A549 (cell line): ENCODE measurements at regions not wholly inside any gene's neighbourhood (a gene's known extent, or its start where the extent isn't known, plus 50 kb on each side); places are given as distances from the start of the nearest gene placed in this dataset.

ENCODE experiments used
- ATAC-seq, 2 experiments: fragments of 200-7000 bp in 1 of 2; fragments of >200 bp in 1 of 2; cut with Nextera tagmentation in 1 of 2; cut with Tn5 transposase in 1 of 2; 3 replicates each; pipeline versions ENCODE4 v1.8.0 to v1.9.1; 2018 to 2020; ENCODE audit warnings: mild to moderate bottlenecking in 1 of 2, moderate library complexity in 1 of 2
- CTCF ChIA-PET: fragments of 300-600 bp; sonication (Branson Sonifier 250); formaldehyde crosslinking; extraction: SDS; loops from one replicate; lab custom pipeline; 2021; ENCODE audit warnings: antibody characterized with exemption, inconsistent platforms; lab: Yijun Ruan, JAX
- POLR2A ChIA-PET: fragments of 350-600 bp; formaldehyde crosslinking; extraction: SDS; loops from one replicate; lab custom pipeline; 2021; ENCODE audit warnings: antibody characterized with exemption, inconsistent platforms; lab: Yijun Ruan, JAX
- DNase-seq, 2 experiments: peaks; one replicate each; pipeline versions ENCODE4 v3.0.0 to v3.0.0-alpha.2; 2011 to 2016; ENCODE audit warnings: low read depth in 1 of 2, low spot score in 1 of 2
- FAIRE-seq: peaks from 2 replicates; lab custom pipeline; 2011; peaks lifted over from hg19 to GRCh38; lab: Jason Lieb, UNC
- H3K27ac ChIP-seq, 2 experiments: fragments of >200 bp; sonication (Bioruptor Twin); formaldehyde crosslinking; 3 replicates each; pipeline ENCODE4 v1.5.1; 2016 to 2017
- H3K4me1 ChIP-seq: fragments of >200 bp; sonication (Bioruptor Twin); formaldehyde crosslinking; 3 replicates; pipeline ENCODE4 v1.6.1; 2016
- H3K4me2 ChIP-seq: fragments of >200 bp; sonication (Bioruptor Twin); formaldehyde crosslinking; 3 replicates; pipeline ENCODE4 v1.6.1; 2016
- H3K4me3 ChIP-seq: fragments of >200 bp; sonication (Bioruptor Twin); formaldehyde crosslinking; 3 replicates; pipeline ENCODE4 v1.5.1; 2016
- H3K9me3 ChIP-seq: fragments of >200 bp; sonication (Bioruptor Twin); formaldehyde crosslinking; 3 replicates; pipeline ENCODE4 v1.6.1; 2016
- BCL3 ChIP-seq: fragments of >200 bp; sonication (Bioruptor Twin); formaldehyde crosslinking; IDR thresholded peaks from 3 replicates; pipeline ENCODE4 v1.6.1; 2016
- CBX8 ChIP-seq: fragments of 200-600 bp; sonication (generic); IDR thresholded peaks from 2 replicates; pipeline ENCODE4 v1.6.1; 2016
- CHD4 ChIP-seq: fragments of 200-600 bp; sonication (generic); IDR thresholded peaks from 2 replicates; pipeline ENCODE4 v1.6.1; 2016; ENCODE audit warnings: antibody characterized with exemption, mild to moderate bottlenecking, borderline replicate concordance
- CTCF ChIP-seq: fragments of >200 bp; sonication (Bioruptor Twin); formaldehyde crosslinking; IDR thresholded peaks from 3 replicates; pipeline ENCODE4 v1.5.1; 2016
- EHMT2 ChIP-seq: fragments of 200-600 bp; sonication (generic); IDR thresholded peaks from 2 replicates; pipeline ENCODE4 v1.6.1; 2016; ENCODE audit warnings: antibody characterized with exemption, low read depth, mild to moderate bottlenecking, moderate library complexity
- EP300 ChIP-seq, 2 experiments: fragments of >200 bp; sonication (Bioruptor Twin); formaldehyde crosslinking; IDR thresholded peaks; 2 replicates in 1 of 2; 3 replicates in 1 of 2; pipeline ENCODE4 v1.6.1; 2016 to 2017
- ESRRA ChIP-seq: fragments of 150-350 bp; IDR thresholded peaks from 2 replicates; pipeline ENCODE4 v1.6.1; 2014; ENCODE audit warnings: mild to moderate bottlenecking, low read length, borderline replicate concordance
- FOSL2 ChIP-seq, 2 experiments: fragments of 450-650 bp in 1 of 2; fragments of >200 bp in 1 of 2; sonication (Bioruptor Twin) in 1 of 2; formaldehyde crosslinking; IDR thresholded peaks; 2 replicates each; pipeline versions ENCODE4 v1.5.0 to v1.6.1; 2016 to 2020; ENCODE audit warnings: mild to moderate bottlenecking in 1 of 2, moderate library complexity in 1 of 2
- GATA3 ChIP-seq: IDR thresholded peaks from 2 replicates; pipeline ENCODE4 v1.6.1; 2012; ENCODE audit warnings: borderline replicate concordance
- HDAC2 ChIP-seq: fragments of 200-600 bp; sonication (generic); IDR thresholded peaks from 2 replicates; pipeline ENCODE4 v1.6.1; 2016
- HOXB13 ChIP-seq: fragments of 250-450 bp; sonication (Bioruptor Pico); IDR thresholded peaks from 2 replicates; pipeline ENCODE4 v1.5.0; 2020; ENCODE audit warnings: low read depth, mild to moderate bottlenecking, moderate library complexity
- HOXB5 ChIP-seq: fragments of 250-450 bp; sonication (Bioruptor Pico); IDR thresholded peaks from 2 replicates; pipeline ENCODE4 v1.5.0; 2020; ENCODE audit warnings: mild to moderate bottlenecking, moderate library complexity
- JUN ChIP-seq, 2 experiments: fragments of >200 bp; sonication (Bioruptor Twin); formaldehyde crosslinking; IDR thresholded peaks; 2 replicates in 1 of 2; 3 replicates in 1 of 2; pipeline ENCODE4 v1.6.1; 2016 to 2017
- KDM1A ChIP-seq: fragments of 200-600 bp; sonication (generic); IDR thresholded peaks from 2 replicates; pipeline ENCODE4 v1.6.1; 2016; ENCODE audit warnings: low read depth, mild to moderate bottlenecking
- KDM5A ChIP-seq: fragments of 200-600 bp; sonication (generic); IDR thresholded peaks from 2 replicates; pipeline ENCODE4 v1.6.1; 2016; ENCODE audit warnings: antibody characterized with exemption, mild to moderate bottlenecking
- NR3C1 ChIP-seq: fragments of >200 bp; sonication (Bioruptor Twin); formaldehyde crosslinking; IDR thresholded peaks from 3 replicates; pipeline ENCODE4 v1.6.1; 2017
- PBX3 ChIP-seq: IDR thresholded peaks from 2 replicates; pipeline ENCODE4 v1.6.1; 2012
- POLR2A ChIP-seq: IDR thresholded peaks from 2 replicates; pipeline ENCODE4 v1.6.1; 2012; ENCODE audit warnings: mild to moderate bottlenecking, low read length
- RFX5 ChIP-seq: fragments of 450-650 bp; IDR thresholded peaks from 2 replicates; pipeline ENCODE4 v1.7.1; 2014; ENCODE audit warnings: antibody characterized with exemption, mild to moderate bottlenecking, moderate library complexity
- RNF2 ChIP-seq: fragments of 200-600 bp; sonication (generic); IDR thresholded peaks from 2 replicates; pipeline ENCODE4 v1.6.1; 2016; ENCODE audit warnings: low read depth, mild to moderate bottlenecking, antibody characterized with exemption, moderate library complexity, borderline replicate concordance
- SMC3 ChIP-seq: fragments of >200 bp; sonication (Bioruptor Twin); formaldehyde crosslinking; IDR thresholded peaks from 3 replicates; pipeline ENCODE4 v1.6.1; 2018; ENCODE audit warnings: inconsistent platforms
- TP53 ChIP-seq: fragments of 250-450 bp; sonication (Bioruptor Pico); IDR thresholded peaks from 2 replicates; pipeline ENCODE4 v1.5.0; 2021; ENCODE audit warnings: mild to moderate bottlenecking, moderate library complexity
- USF2 ChIP-seq: fragments of 450-650 bp; IDR thresholded peaks from 2 replicates; pipeline ENCODE4 v1.6.1; 2014; ENCODE audit warnings: antibody characterized with exemption
- ZFP36 ChIP-seq: fragments of 450-650 bp; IDR thresholded peaks from 2 replicates; pipeline ENCODE4 v1.6.1; 2014; ENCODE audit warnings: borderline replicate concordance; ENCODE audit not compliant: partially characterized antibody
- WGBS: methylation state at CpG from one replicate; pipeline ENCODE4 v1.1.6; 2017; ENCODE audit errors: missing lambda C conversion rate; 5-methylcytosine and 5-hydroxymethylcytosine counted together
- TF ChIP-seq, protein P1 (sequence below): IDR thresholded peaks from 2 replicates; pipeline ENCODE4 v1.6.1; 2012; ENCODE audit warnings: low read depth, borderline replicate concordance
- TF ChIP-seq, protein P2 (sequence below): fragments of >200 bp; sonication (Bioruptor Twin); formaldehyde crosslinking; IDR thresholded peaks from 2 replicates; pipeline ENCODE4 v1.6.1; 2016
- TF ChIP-seq, protein P3 (sequence below): fragments of 200-600 bp; sonication (generic); IDR thresholded peaks from 2 replicates; pipeline ENCODE4 v1.6.1; 2016; ENCODE audit warnings: antibody characterized with exemption, mild to moderate bottlenecking, moderate library complexity

GRCh38 chr3:76405196-76405595, 619.8 kb upstream of the ZNF717 start:
- Histone ChIP-seq H3K9me3 (no peaks in the 10 kb centered on the region), H3K4me2 (no peak overlapping the region), H3K4me3 (no peak overlapping the region), H3K4me1 (no peaks in the 10 kb centered on the region), H3K27ac (no peak overlapping the region)
- ATAC-seq (no peak), FAIRE-seq (no peak), DNase-seq (no peak)
- WGBS = 0% methylated on average over 1 of the region's 1 CpG
- CTCF ChIA-PET = no interaction called here
- TF ChIP-seq CHD4 (no peak), ESRRA (no peak), PBX3 (no peak), USF2 (no peak), HOXB13 (CRISPR knock-in tag) (no peak), FOSL2 (IDR thresholded peaks at IDR 0.05) (no peak), FOSL2 (CRISPR knock-in tag; IDR thresholded peaks at IDR 0.05) (no peak), EP300 (IDR thresholded peaks at IDR 0.05) (no peak), NR3C1 (no peak), POLR2A (no peak), JUN (IDR thresholded peaks at IDR 0.05) (no peak), RFX5 (no peak)
- TF ChIP-seq, protein P1, sequence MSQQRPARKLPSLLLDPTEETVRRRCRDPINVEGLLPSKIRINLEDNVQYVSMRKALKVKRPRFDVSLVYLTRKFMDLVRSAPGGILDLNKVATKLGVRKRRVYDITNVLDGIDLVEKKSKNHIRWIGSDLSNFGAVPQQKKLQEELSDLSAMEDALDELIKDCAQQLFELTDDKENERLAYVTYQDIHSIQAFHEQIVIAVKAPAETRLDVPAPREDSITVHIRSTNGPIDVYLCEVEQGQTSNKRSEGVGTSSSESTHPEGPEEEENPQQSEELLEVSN = no peak
- POLR2A ChIA-PET = no interaction called here

- Histone ChIP-seq H3K4me2 (no peak overlapping the region), H3K27ac (no peak overlapping the region), H3K4me1 (no peaks in the 10 kb centered on the region), H3K9me3 (no peaks in the 10 kb centered on the region), H3K4me3 (no peak overlapping the region)
- ATAC-seq = no peak
- CTCF ChIA-PET = no interaction called here
- 2% methylated on average over 3 of the region's 3 CpGs for WGBS
- TF ChIP-seq SMC3 (no peak), TP53 (CRISPR knock-in tag) (no peak), KDM1A (no peak), CTCF (no peak), JUN (IDR thresholded peaks at IDR 0.05) (no peak), CBX8 (no peak), ZFP36 (no peak), HDAC2 (no peak), KDM5A (no peak), GATA3 (no peak), CHD4 (no peak), BCL3 (no peak), PBX3 (no peak), HOXB5 (no peak), RFX5 (no peak), RNF2 (no peak), EHMT2 (no peak)
- TF ChIP-seq, protein P2, sequence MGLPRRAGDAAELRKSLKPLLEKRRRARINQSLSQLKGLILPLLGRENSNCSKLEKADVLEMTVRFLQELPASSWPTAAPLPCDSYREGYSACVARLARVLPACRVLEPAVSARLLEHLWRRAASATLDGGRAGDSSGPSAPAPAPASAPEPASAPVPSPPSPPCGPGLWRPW = no peak
- TF ChIP-seq, protein P3, sequence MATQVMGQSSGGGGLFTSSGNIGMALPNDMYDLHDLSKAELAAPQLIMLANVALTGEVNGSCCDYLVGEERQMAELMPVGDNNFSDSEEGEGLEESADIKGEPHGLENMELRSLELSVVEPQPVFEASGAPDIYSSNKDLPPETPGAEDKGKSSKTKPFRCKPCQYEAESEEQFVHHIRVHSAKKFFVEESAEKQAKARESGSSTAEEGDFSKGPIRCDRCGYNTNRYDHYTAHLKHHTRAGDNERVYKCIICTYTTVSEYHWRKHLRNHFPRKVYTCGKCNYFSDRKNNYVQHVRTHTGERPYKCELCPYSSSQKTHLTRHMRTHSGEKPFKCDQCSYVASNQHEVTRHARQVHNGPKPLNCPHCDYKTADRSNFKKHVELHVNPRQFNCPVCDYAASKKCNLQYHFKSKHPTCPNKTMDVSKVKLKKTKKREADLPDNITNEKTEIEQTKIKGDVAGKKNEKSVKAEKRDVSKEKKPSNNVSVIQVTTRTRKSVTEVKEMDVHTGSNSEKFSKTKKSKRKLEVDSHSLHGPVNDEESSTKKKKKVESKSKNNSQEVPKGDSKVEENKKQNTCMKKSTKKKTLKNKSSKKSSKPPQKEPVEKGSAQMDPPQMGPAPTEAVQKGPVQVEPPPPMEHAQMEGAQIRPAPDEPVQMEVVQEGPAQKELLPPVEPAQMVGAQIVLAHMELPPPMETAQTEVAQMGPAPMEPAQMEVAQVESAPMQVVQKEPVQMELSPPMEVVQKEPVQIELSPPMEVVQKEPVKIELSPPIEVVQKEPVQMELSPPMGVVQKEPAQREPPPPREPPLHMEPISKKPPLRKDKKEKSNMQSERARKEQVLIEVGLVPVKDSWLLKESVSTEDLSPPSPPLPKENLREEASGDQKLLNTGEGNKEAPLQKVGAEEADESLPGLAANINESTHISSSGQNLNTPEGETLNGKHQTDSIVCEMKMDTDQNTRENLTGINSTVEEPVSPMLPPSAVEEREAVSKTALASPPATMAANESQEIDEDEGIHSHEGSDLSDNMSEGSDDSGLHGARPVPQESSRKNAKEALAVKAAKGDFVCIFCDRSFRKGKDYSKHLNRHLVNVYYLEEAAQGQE = no peak
- TF ChIP-seq, all 56 proteins: peak for 0
- POLR2A ChIA-PET = no interaction called here
- DNase-seq (no peak), FAIRE-seq (no peak)
Observed at GRCh38 chr3:76410762-76411281, 625.5 kb upstream of the ZNF717 start.
